ENCODE measurements at regions not wholly inside any gene's neighbourhood (a gene's known extent, or its start where the extent isn't known, plus 50 kb on each side); places are given as distances from the start of the nearest gene placed in this dataset.

DNA sequence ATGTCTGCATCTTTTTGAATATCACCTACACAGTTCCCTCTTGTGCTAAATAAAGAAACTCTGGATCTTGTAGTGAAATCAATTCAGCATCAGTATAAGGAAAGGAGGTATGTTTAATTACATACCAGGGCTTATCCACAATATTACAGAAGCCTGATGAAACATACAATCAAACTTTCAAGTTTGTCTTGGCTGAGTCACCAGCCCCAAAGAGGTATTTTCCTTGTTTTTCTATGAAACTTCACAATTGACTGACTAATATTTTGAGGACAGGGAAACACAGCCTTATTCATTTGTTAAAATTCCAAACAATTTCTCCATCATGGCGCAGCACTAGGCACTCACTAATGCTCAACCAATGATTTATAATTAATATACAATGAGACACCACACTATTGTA lies 952.4 kb downstream of the PCDH17 start:
- TF ChIP-seq POLR2A (IDR thresholded peaks at IDR 0.05) (no peak), CTCF (IDR thresholded peaks at IDR 0.05) (no peak)

All from gastroesophageal sphincter (tissue), 3 donors.